22Rv1 (cell line): ENCODE measurements at regions not wholly inside any gene's neighbourhood (a gene's known extent, or its start where the extent isn't known, plus 50 kb on each side); places are given as distances from the start of the nearest gene placed in this dataset.

Source experiments
- CTCF ChIP-seq: fragments of 450-650 bp; IDR thresholded peaks from 2 replicates; pipeline ENCODE4 v1.5.1; 2017; ENCODE audit warnings: mild to moderate bottlenecking
- ZFX ChIP-seq: fragments of 450-650 bp; IDR thresholded peaks from 2 replicates; pipeline ENCODE4 v1.6.1; 2017; ENCODE audit warnings: antibody characterized with exemption, borderline replicate concordance

DNA sequence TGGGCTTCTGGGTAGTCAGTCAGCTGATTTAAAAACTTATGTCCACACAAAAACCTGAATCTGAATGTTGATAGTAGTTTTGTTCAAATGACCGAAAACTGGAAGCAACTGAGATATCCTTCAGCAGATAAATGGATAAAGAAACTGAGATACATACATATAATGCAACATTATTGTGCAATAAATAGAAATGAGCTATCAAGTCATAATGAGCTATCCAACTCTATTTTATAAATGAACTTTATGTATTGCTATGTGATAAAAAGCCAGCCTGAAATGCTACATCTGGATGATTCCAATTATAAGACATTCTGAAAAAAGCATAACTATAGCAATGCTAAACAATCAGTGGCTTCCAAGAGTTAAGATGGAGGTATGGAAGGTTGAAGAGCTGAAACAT, 748.7 kb downstream of the TNS3 start:
- TF ChIP-seq CTCF (no peak), ZFX (no peak)
